OCI-LY7 (cell line): ENCODE measurements at regions not wholly inside any gene's neighbourhood (a gene's known extent, or its start where the extent isn't known, plus 50 kb on each side); places are given as distances from the start of the nearest gene placed in this dataset.
"Not testable (repeated sequence)": the region's sequence is repeated elsewhere in the genome, so short reads cannot be mapped to it uniquely, and the experiment has no call there.

ENCODE experiments used
- BruUV-seq: library from RNA; stranded (reverse); fragments of 400-500 nt; replicated peaks from 2 replicates; lab custom pipeline; 2021; lab: Mats Ljungman, UMichigan
- CTCF ChIA-PET: fragments of 300-600 bp; sonication (Branson Sonifier 250); formaldehyde crosslinking; loops from one replicate; lab custom pipeline; 2022; ENCODE audit warnings: antibody characterized with exemption; ENCODE audit not compliant: unreplicated experiment; lab: Charles Lee
- POLR2A ChIA-PET: fragments of 300-600 bp; sonication (Branson Sonifier 250); formaldehyde crosslinking; loops from one replicate; lab custom pipeline; 2022; ENCODE audit warnings: antibody characterized with exemption; lab: Charles Lee
- DNase-seq: peaks from one replicate; pipeline ENCODE4 v3.0.0-alpha.2; 2015; ENCODE audit warnings: low spot score
- H2AFZ ChIP-seq: fragments of 200-600 bp; sonication (generic), shearing (Covaris generic); 2 replicates; pipeline ENCODE4 v1.6.1; 2014; ENCODE audit warnings: mild to moderate bottlenecking, antibody characterized with exemption, low read length, moderate library complexity
- H3K27ac ChIP-seq: fragments of 200-600 bp; sonication (generic); 2 replicates; pipeline ENCODE4 v1.5.1; 2014; ENCODE audit warnings: mixed run types, low read depth, mild to moderate bottlenecking, moderate library complexity, low read length, inconsistent platforms; ENCODE audit not compliant: poor library complexity, severe bottlenecking
- H3K36me3 ChIP-seq: fragments of 200-600 bp; sonication (generic); 2 replicates; pipeline ENCODE4 v1.6.1; 2014; ENCODE audit warnings: mild to moderate bottlenecking, antibody characterized with exemption, low read length, moderate library complexity, mixed read lengths; ENCODE audit not compliant: insufficient read depth
- H3K4me1 ChIP-seq: fragments of 200-600 bp; sonication (generic); 2 replicates; pipeline ENCODE4 v1.5.1; 2014; ENCODE audit warnings: mild to moderate bottlenecking, low read length; ENCODE audit not compliant: insufficient read depth, poor library complexity, severe bottlenecking
- H3K4me2 ChIP-seq: fragments of 200-600 bp; sonication (generic); 2 replicates; pipeline ENCODE4 v1.6.1; 2014; ENCODE audit warnings: mild to moderate bottlenecking, low read length
- H3K4me3 ChIP-seq: fragments of 200-600 bp; sonication (generic); 2 replicates; pipeline ENCODE4 v1.5.1; 2014; ENCODE audit warnings: mild to moderate bottlenecking, low read depth, low read length; ENCODE audit not compliant: poor library complexity, severe bottlenecking
- H3K79me2 ChIP-seq: fragments of 200-600 bp; sonication (generic); 2 replicates; pipeline ENCODE4 v1.6.1; 2016; ENCODE audit warnings: low read depth, mild to moderate bottlenecking, low read length, moderate library complexity, mixed read lengths; ENCODE audit not compliant: insufficient read depth
- H3K9me2 ChIP-seq: fragments of 200-600 bp; sonication (generic); 2 replicates; pipeline ENCODE4 v1.6.1; 2016; ENCODE audit warnings: mild to moderate bottlenecking, low read length, mixed read lengths; ENCODE audit not compliant: insufficient read depth
- H3K9me3 ChIP-seq: fragments of 200-600 bp; sonication (generic); 2 replicates; pipeline ENCODE4 v1.6.1; 2014; ENCODE audit warnings: mild to moderate bottlenecking, mixed run types, low read length, mixed read lengths
- H4K20me1 ChIP-seq: fragments of 200-600 bp; sonication (generic); 2 replicates; pipeline ENCODE4 v1.6.1; 2014; ENCODE audit warnings: mild to moderate bottlenecking, antibody characterized with exemption, low read length, moderate library complexity, mixed read lengths; ENCODE audit not compliant: insufficient read depth
- EZH2phosphoT487 ChIP-seq: fragments of 200-600 bp; sonication (generic); IDR thresholded peaks from 2 replicates; pipeline ENCODE4 v1.6.1; 2018; ENCODE audit warnings: low read depth, borderline replicate concordance, mild to moderate bottlenecking, mixed run types, antibody characterized with exemption, low read length, moderate library complexity, mixed read lengths
- intact Hi-C: fragments of 100-400 bp; cut with micrococcal nuclease; formaldehyde crosslinking; loops from one replicate; pipeline ENCODE4 v1.10.0; 2022; ENCODE audit not compliant: unreplicated experiment
- TF ChIP-seq, protein P1 (sequence below): fragments of 200-600 bp; sonication (generic); conservative IDR thresholded peaks from 2 replicates; pipeline ENCODE4 v1.5.1; 2014; ENCODE audit warnings: mild to moderate bottlenecking, antibody characterized with exemption, low read length, moderate library complexity, mixed read lengths

DNA sequence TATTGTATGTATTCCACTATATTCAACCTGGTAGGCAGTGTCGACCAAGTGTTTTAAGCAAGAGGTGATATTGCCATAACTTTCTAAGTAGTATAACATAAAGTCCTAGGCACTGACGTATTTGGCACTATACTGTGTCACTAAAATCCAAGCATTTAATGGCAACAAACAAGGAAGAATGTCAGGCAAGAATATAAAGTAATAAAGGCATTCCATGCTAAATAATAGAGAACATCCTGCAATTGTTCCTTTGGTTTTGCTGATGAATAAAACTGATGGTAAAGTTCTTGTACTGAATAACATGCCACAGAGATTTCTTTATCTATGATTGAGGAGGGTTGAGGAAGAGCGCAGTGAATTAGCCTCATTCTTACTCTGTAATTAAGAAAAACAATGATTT is 256.9 kb downstream of the HINT1 start:
- Histone ChIP-seq H3K4me3 (no peak overlapping the region), H2AFZ (no peak overlapping the region), H3K9me2 (no peaks in the 10 kb centered on the region), H3K4me2 (no peak overlapping the region), H3K4me1 (no peaks in the 10 kb centered on the region), H3K36me3 (no peaks in the 10 kb centered on the region), H3K79me2 (no peaks in the 10 kb centered on the region), H4K20me1 (no peaks in the 10 kb centered on the region), H3K9me3 (no peaks in the 10 kb centered on the region), H3K27ac (no peak overlapping the region)
- intact Hi-C loops = no loop called here
- no peak for TF ChIP-seq EZH2phosphoT487
- TF ChIP-seq, protein P1, sequence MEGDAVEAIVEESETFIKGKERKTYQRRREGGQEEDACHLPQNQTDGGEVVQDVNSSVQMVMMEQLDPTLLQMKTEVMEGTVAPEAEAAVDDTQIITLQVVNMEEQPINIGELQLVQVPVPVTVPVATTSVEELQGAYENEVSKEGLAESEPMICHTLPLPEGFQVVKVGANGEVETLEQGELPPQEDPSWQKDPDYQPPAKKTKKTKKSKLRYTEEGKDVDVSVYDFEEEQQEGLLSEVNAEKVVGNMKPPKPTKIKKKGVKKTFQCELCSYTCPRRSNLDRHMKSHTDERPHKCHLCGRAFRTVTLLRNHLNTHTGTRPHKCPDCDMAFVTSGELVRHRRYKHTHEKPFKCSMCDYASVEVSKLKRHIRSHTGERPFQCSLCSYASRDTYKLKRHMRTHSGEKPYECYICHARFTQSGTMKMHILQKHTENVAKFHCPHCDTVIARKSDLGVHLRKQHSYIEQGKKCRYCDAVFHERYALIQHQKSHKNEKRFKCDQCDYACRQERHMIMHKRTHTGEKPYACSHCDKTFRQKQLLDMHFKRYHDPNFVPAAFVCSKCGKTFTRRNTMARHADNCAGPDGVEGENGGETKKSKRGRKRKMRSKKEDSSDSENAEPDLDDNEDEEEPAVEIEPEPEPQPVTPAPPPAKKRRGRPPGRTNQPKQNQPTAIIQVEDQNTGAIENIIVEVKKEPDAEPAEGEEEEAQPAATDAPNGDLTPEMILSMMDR = no peak
- POLR2A ChIA-PET = no interaction called here
- BruUV-seq = no TSS peak
- CTCF ChIA-PET = no interaction called here
- no peak for DNase-seq

DNA sequence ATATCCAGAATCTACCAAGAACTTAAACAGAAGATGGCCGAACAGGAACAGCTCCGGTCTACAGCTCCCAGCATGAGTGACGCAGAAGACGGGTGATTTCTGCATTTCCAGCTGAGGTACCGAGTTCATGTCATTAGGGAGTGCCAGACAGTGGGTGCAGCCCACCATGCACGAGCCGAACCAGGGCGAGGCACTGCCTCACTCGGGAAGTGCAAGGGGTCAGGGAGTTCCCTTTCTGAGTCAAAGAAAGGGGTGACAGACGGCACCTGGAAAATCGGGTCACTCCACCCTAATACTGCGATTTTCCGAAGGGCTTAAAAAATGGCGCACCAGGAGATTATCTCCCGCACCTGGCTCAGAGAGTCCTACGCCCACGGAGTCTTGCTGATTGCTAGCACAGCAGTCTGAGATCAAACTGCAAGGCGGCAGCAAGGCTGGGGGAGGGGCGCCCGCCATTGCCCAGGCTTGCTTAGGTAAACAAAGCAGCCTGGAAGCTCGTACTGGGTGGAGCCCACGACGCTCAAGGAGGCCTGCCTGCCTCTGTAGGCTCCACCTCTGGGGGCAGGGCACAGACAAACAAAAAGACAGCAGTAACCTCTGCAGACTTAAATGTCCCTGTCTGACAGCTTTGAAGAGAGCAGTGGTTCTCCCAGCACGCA is 267.4 kb downstream of the HINT1 start:
- BruUV-seq, POLR2A ChIA-PET, H3K4me1 ChIP-seq, H3K4me3 ChIP-seq, DNase-seq, H2AFZ ChIP-seq, H3K9me2 ChIP-seq, H3K27ac ChIP-seq, intact Hi-C loops, H3K36me3 ChIP-seq, H3K79me2 ChIP-seq, H4K20me1 ChIP-seq, H3K9me3 ChIP-seq, H3K4me2 ChIP-seq: not testable (repeated sequence)
- CTCF ChIA-PET = interaction anchor here (0.6 kb wide), 1 partner anchor 219 kb away, joined by 3 read pairs; no protein-coding TSS in a partner anchor

DNA sequence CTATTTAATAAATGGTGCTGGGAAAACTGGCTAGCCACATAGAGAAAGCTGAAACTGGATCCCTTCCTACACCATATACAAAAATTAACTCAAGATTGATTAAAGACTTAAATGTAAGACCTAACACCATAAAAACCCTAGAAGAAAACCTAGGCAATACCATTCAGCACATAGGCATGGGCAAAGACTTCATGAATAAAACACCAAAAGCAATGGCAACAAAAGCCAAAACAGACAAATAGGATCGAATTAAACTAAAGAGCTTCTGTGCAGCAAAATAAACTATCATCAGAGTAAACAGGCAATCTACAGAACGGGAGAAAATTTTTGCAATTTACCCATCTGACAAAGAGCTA is 267.9 kb downstream of the HINT1 start:
- H3K4me1 ChIP-seq, DNase-seq, H3K9me3 ChIP-seq, H2AFZ ChIP-seq, H3K79me2 ChIP-seq, H3K27ac ChIP-seq, H3K9me2 ChIP-seq, H3K4me2 ChIP-seq, H4K20me1 ChIP-seq, H3K36me3 ChIP-seq, intact Hi-C loops, BruUV-seq, H3K4me3 ChIP-seq: not testable (repeated sequence)
- POLR2A ChIA-PET = interaction anchor here (0.6 kb wide), 1 partner anchor 1132 kb away, joined by 3 read pairs; no protein-coding TSS in a partner anchor
- CTCF ChIA-PET = interaction anchor here (0.6 kb wide), 1 partner anchor 219 kb away, joined by 3 read pairs; no protein-coding TSS in a partner anchor
